Neural progenitor cell (in vitro differentiated cells): ENCODE measurements at regions not wholly inside any gene's neighbourhood (a gene's known extent, or its start where the extent isn't known, plus 50 kb on each side); places are given as distances from the start of the nearest gene placed in this dataset.

ENCODE experiments used
- DNase-seq: peaks from one replicate; pipeline ENCODE4 v3.0.0-alpha.2; 2016; ENCODE audit warnings: low spot score
- H2AFZ ChIP-seq: fragments of 200-600 bp; sonication (generic); replicated peaks from 2 replicates; pipeline ENCODE4 v1.6.1; 2016; ENCODE audit warnings: antibody characterized with exemption
- H3F3A ChIP-seq: fragments of 200-600 bp; sonication (generic); 2 replicates; pipeline ENCODE4 v1.6.1; 2016; ENCODE audit warnings: antibody characterized with exemption, low read depth
- H3K27ac ChIP-seq: fragments of 200-600 bp; sonication (generic); 2 replicates; pipeline ENCODE4 v1.5.1; 2016; ENCODE audit warnings: mild to moderate bottlenecking
- H3K27me3 ChIP-seq: fragments of 200-600 bp; sonication (generic); 2 replicates; pipeline ENCODE4 v1.6.1; 2016; ENCODE audit warnings: mild to moderate bottlenecking, moderate library complexity
- H3K36me3 ChIP-seq: fragments of 200-600 bp; sonication (generic); 2 replicates; pipeline ENCODE4 v1.5.1; 2016
- H3K4me1 ChIP-seq: fragments of 200-600 bp; sonication (generic); 2 replicates; pipeline ENCODE4 v1.6.1; 2016; ENCODE audit warnings: mixed run types
- H3K4me2 ChIP-seq: fragments of 200-600 bp; sonication (generic); 2 replicates; pipeline ENCODE4 v1.6.1; 2016
- H3K4me3 ChIP-seq: fragments of 200-600 bp; sonication (generic); 2 replicates; pipeline ENCODE4 v1.5.1; 2016
- H3K79me2 ChIP-seq: fragments of 200-600 bp; sonication (generic); 2 replicates; pipeline ENCODE4 v1.6.1; 2016; ENCODE audit warnings: low read depth
- H3K9ac ChIP-seq: fragments of 200-600 bp; sonication (generic); 2 replicates; pipeline ENCODE4 v1.6.1; 2016
- H3K9me3 ChIP-seq: fragments of 200-600 bp; sonication (generic); 2 replicates; pipeline ENCODE4 v1.5.1; 2016; ENCODE audit warnings: low read depth
- H4K20me1 ChIP-seq: fragments of 200-600 bp; sonication (generic); 2 replicates; pipeline ENCODE4 v1.6.1; 2016; ENCODE audit warnings: low read depth
- H3K27ac Mint-ChIP-seq: 3 replicates; pipeline ENCODE4 v1.8.0; 2021; ENCODE audit warnings: mixed read lengths
- H3K27me3 Mint-ChIP-seq: 2 replicates; pipeline ENCODE4 v1.8.0; 2022; ENCODE audit warnings: low read depth, mild to moderate bottlenecking, inconsistent platforms, moderate library complexity, mixed read lengths; ENCODE audit not compliant: insufficient read depth
- H3K36me3 Mint-ChIP-seq: 3 replicates; pipeline ENCODE4 v1.8.0; 2021; ENCODE audit warnings: mixed read lengths
- H3K4me1 Mint-ChIP-seq: 3 replicates; pipeline ENCODE4 v1.8.0; 2021; ENCODE audit warnings: mixed read lengths
- H3K4me3 Mint-ChIP-seq: 3 replicates; pipeline ENCODE4 v1.8.0; 2021; ENCODE audit warnings: mild to moderate bottlenecking, moderate library complexity, mixed read lengths
- H3K9me3 Mint-ChIP-seq: 3 replicates; pipeline ENCODE4 v1.8.0; 2020; ENCODE audit warnings: mixed read lengths
- CTCF ChIP-seq: fragments of 200-600 bp; sonication (generic); IDR thresholded peaks from 2 replicates; pipeline ENCODE4 v1.5.1; 2017; ENCODE audit warnings: antibody characterized with exemption, mild to moderate bottlenecking
- EZH2 ChIP-seq: fragments of 200-600 bp; sonication (generic); IDR thresholded peaks from 2 replicates; pipeline ENCODE4 v1.6.1; 2017; ENCODE audit warnings: antibody characterized with exemption, mild to moderate bottlenecking, moderate library complexity
- EZH2phosphoT487 ChIP-seq: fragments of 200-600 bp; sonication (generic); IDR thresholded peaks from 2 replicates; pipeline ENCODE4 v1.6.1; 2017; ENCODE audit warnings: antibody characterized with exemption

- H3K9me3 ChIP-seq = no peaks in the 10 kb centered on the region
- H3K36me3 ChIP-seq = no peaks in the 10 kb centered on the region
- no peaks in the 10 kb centered on the region for H3K27me3 ChIP-seq
- no peaks in the 10 kb centered on the region for H3K4me1 ChIP-seq
- H3K27ac Mint-ChIP-seq = no peak overlapping the region
- no peaks in the 10 kb centered on the region for H3K79me2 ChIP-seq
- H3K27ac ChIP-seq = no peak overlapping the region
- H3K4me3 Mint-ChIP-seq = no peak overlapping the region
- H3K27me3 Mint-ChIP-seq = no peaks in the 10 kb centered on the region
- no peak overlapping the region for H3K4me2 ChIP-seq
- H3K4me1 Mint-ChIP-seq = peaks cover 17% of the 10 kb centered on the region
- no peaks in the 10 kb centered on the region for H3K9me3 Mint-ChIP-seq
- no peak for TF ChIP-seq EZH2
- no peak for TF ChIP-seq EZH2phosphoT487
- H4K20me1 ChIP-seq = no peaks in the 10 kb centered on the region
- H3K4me3 ChIP-seq = no peak overlapping the region
- H2AFZ ChIP-seq = no peak overlapping the region
- no peaks in the 10 kb centered on the region for H3K36me3 Mint-ChIP-seq
- H3F3A ChIP-seq = no peaks in the 10 kb centered on the region
- no peak overlapping the region for H3K9ac ChIP-seq
- DNase-seq = no peak
These were observed 96.3 kb upstream of the RNF152 start for GRCh38 chr18:61989138-61989537.

- DNase-seq = no peak
- Histone ChIP-seq H3F3A (no peaks in the 10 kb centered on the region), H3K9ac (no peak overlapping the region), H3K36me3 (no peaks in the 10 kb centered on the region), H4K20me1 (no peaks in the 10 kb centered on the region), H3K79me2 (no peaks in the 10 kb centered on the region), H3K4me1 (no peaks in the 10 kb centered on the region), H3K27me3 (no peaks in the 10 kb centered on the region), H3K4me2 (no peak overlapping the region), H3K27ac (no peak overlapping the region), H3K9me3 (no peaks in the 10 kb centered on the region), H3K4me3 (no peak overlapping the region), H2AFZ (no peak overlapping the region)
- H3K36me3 Mint-ChIP-seq = no peaks in the 10 kb centered on the region
- no peak for TF ChIP-seq EZH2
- TF ChIP-seq CTCF = no peak
- TF ChIP-seq EZH2phosphoT487 = no peak
- H3K4me1 Mint-ChIP-seq = peaks cover 19% of the 10 kb centered on the region
- H3K4me3 Mint-ChIP-seq = no peak overlapping the region
- H3K27me3 Mint-ChIP-seq = peaks cover 3% of the 10 kb centered on the region
- no peak overlapping the region for H3K27ac Mint-ChIP-seq
- H3K9me3 Mint-ChIP-seq = no peaks in the 10 kb centered on the region
These were observed 95.3 kb upstream of the RNF152 start for GRCh38 chr18:61988100-61988499.

- Histone ChIP-seq H4K20me1 (no peaks in the 10 kb centered on the region), H3K9ac (no peak overlapping the region), H3K79me2 (no peaks in the 10 kb centered on the region), H3K27ac (no peak overlapping the region), H3K27me3 (no peaks in the 10 kb centered on the region), H3K9me3 (no peaks in the 10 kb centered on the region), H3K4me3 (no peak overlapping the region), H3K4me2 (no peak overlapping the region), H3K4me1 (peaks cover 5% of the 10 kb centered on the region), H3K36me3 (no peaks in the 10 kb centered on the region), H3F3A (no peaks in the 10 kb centered on the region), H2AFZ (no peak overlapping the region)
- Mint-ChIP-seq H3K4me1 (peaks cover 21% of the 10 kb centered on the region), H3K9me3 (peaks cover 5% of the 10 kb centered on the region), H3K27me3 (peaks cover 3% of the 10 kb centered on the region), H3K36me3 (no peaks in the 10 kb centered on the region), H3K27ac (no peak overlapping the region), H3K4me3 (no peak overlapping the region)
- DNase-seq = no peak
- no peak for TF ChIP-seq CTCF
- no peak for TF ChIP-seq EZH2phosphoT487
- no peak for TF ChIP-seq EZH2
These were observed 92.9 kb upstream of the RNF152 start for GRCh38 chr18:61985681-61986080.

DNA sequence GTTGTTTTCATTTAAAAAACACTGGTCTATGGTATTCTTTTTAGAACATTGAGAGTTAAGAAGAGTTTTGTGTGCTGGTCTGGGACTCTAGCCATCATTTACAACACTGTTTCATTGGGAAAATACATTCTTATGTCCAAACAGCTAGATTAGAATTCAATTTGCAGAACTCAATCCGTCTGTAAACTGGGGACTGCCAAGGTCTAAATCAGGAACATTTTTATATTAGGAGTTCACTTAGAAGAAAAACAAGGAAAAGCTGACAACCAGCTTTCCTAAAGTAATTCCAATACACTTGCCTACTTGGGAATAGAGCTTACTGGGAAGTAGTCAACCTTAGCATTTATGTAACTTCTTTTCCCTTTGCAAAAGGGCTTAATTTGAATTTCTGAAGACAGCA, 91.5 kb upstream of the RNF152 start:
- H4K20me1 ChIP-seq = no peaks in the 10 kb centered on the region
- H3K27me3 ChIP-seq = no peaks in the 10 kb centered on the region
- H3K27ac ChIP-seq = no peak overlapping the region
- H3K4me3 ChIP-seq = no peak overlapping the region
- H2AFZ ChIP-seq = no peak overlapping the region
- H3K9me3 ChIP-seq = no peaks in the 10 kb centered on the region
- TF ChIP-seq CTCF (no peak), EZH2phosphoT487 (no peak), EZH2 (no peak)
- H3K79me2 ChIP-seq = no peaks in the 10 kb centered on the region
- H3K4me2 ChIP-seq = no peak overlapping the region
- no peak for DNase-seq
- H3K4me1 Mint-ChIP-seq = peaks cover 28% of the 10 kb centered on the region
- H3K27ac Mint-ChIP-seq = no peak overlapping the region
- H3K9ac ChIP-seq = no peak overlapping the region
- peaks cover 8% of the 10 kb centered on the region for H3K9me3 Mint-ChIP-seq
- H3K4me3 Mint-ChIP-seq = no peak overlapping the region
- peaks cover 5% of the 10 kb centered on the region for H3K27me3 Mint-ChIP-seq
- H3F3A ChIP-seq = no peaks in the 10 kb centered on the region
- H3K36me3 ChIP-seq = no peaks in the 10 kb centered on the region
- H3K4me1 ChIP-seq = peaks cover 5% of the 10 kb centered on the region
- no peaks in the 10 kb centered on the region for H3K36me3 Mint-ChIP-seq
